Osteoblast (primary cell): ENCODE measurements at regions not wholly inside any gene's neighbourhood (a gene's known extent, or its start where the extent isn't known, plus 50 kb on each side); places are given as distances from the start of the nearest gene placed in this dataset.

ENCODE experiments used
- DNase-seq: peaks from one replicate; pipeline ENCODE4 v3.0.0; 2011; ENCODE audit warnings: low spot score, mixed read lengths; ENCODE audit not compliant: insufficient read length; ENCODE audit errors: missing footprints
- H2AFZ ChIP-seq: 2 replicates; pipeline ENCODE4 v1.6.0; 2011; ENCODE audit warnings: mild to moderate bottlenecking, low read length
- H3K27ac ChIP-seq: 2 replicates; pipeline ENCODE4 v1.5.1; 2011; ENCODE audit warnings: mild to moderate bottlenecking, low read depth, low read length, moderate library complexity
- H3K27me3 ChIP-seq: 2 replicates; pipeline ENCODE4 v1.6.0; 2012; ENCODE audit warnings: mild to moderate bottlenecking, control low read depth, inconsistent platforms, low read length, moderate library complexity; ENCODE audit not compliant: insufficient read depth
- H3K36me3 ChIP-seq: 2 replicates; pipeline ENCODE4 v1.5.1; 2011; ENCODE audit warnings: mild to moderate bottlenecking, low read length, control low read depth, moderate library complexity; ENCODE audit not compliant: insufficient read depth
- H3K4me1 ChIP-seq: 2 replicates; pipeline ENCODE4 v1.5.1; 2011; ENCODE audit warnings: mild to moderate bottlenecking, low read length, control low read depth, moderate library complexity; ENCODE audit not compliant: insufficient read depth
- H3K4me2 ChIP-seq: 2 replicates; pipeline ENCODE4 v1.6.0; 2011; ENCODE audit warnings: mild to moderate bottlenecking, low read length; ENCODE audit not compliant: insufficient read depth
- H3K4me3 ChIP-seq: fragments of 200-600 bp; sonication (generic); 3 replicates; pipeline ENCODE4 v1.5.1; 2012; ENCODE audit warnings: mild to moderate bottlenecking, low read length, inconsistent platforms; ENCODE audit not compliant: insufficient read depth
- H3K79me2 ChIP-seq: 2 replicates; pipeline ENCODE4 v1.6.0; 2012; ENCODE audit warnings: mild to moderate bottlenecking, low read length, control low read depth, inconsistent platforms; ENCODE audit not compliant: insufficient read depth
- H3K9me3 ChIP-seq: 2 replicates; pipeline ENCODE4 v1.5.1; 2011; ENCODE audit warnings: low read depth, low read length, control low read depth
- H4K20me1 ChIP-seq: 2 replicates; pipeline ENCODE4 v1.6.0; 2012; ENCODE audit warnings: mild to moderate bottlenecking, low read length, control low read depth; ENCODE audit not compliant: insufficient read depth
- CTCF ChIP-seq: IDR thresholded peaks from 2 replicates; pipeline ENCODE4 v1.5.1; 2011; ENCODE audit warnings: mild to moderate bottlenecking, low read depth, low read length, moderate library complexity; ENCODE audit errors: extremely low read depth

- H2AFZ ChIP-seq = no peak overlapping the region
- DNase-seq = no peak
These were observed 437.7 kb downstream of the SETD4 start for GRCh38 chr21:35622612-35623011.

GRCh38 chr21:35619184-35619583 is 441.1 kb downstream of the SETD4 start:
- no peaks in the 10 kb centered on the region for H3K36me3 ChIP-seq
- no peaks in the 10 kb centered on the region for H4K20me1 ChIP-seq
- no peak for TF ChIP-seq CTCF
- H3K4me1 ChIP-seq = peaks cover 12% of the 10 kb centered on the region
- no peaks in the 10 kb centered on the region for H3K79me2 ChIP-seq
- H3K9me3 ChIP-seq = no peaks in the 10 kb centered on the region
- DNase-seq = no peak
- H3K27me3 ChIP-seq = no peaks in the 10 kb centered on the region
- no peak overlapping the region for H3K4me2 ChIP-seq
- H3K4me3 ChIP-seq = no peak overlapping the region
- peak overlapping the region; percentile 33 for H3K27ac ChIP-seq
- H2AFZ ChIP-seq = no peak overlapping the region

More at GRCh38 chr21:35622612-35623011, 437.7 kb downstream of the SETD4 start:
- no peak overlapping the region for H3K27ac ChIP-seq
- no peaks in the 10 kb centered on the region for H3K27me3 ChIP-seq
- H4K20me1 ChIP-seq = no peaks in the 10 kb centered on the region
- peaks cover 7% of the 10 kb centered on the region for H3K4me1 ChIP-seq
- no peaks in the 10 kb centered on the region for H3K9me3 ChIP-seq
- no peak for TF ChIP-seq CTCF
- no peak overlapping the region for H3K4me3 ChIP-seq
- no peaks in the 10 kb centered on the region for H3K36me3 ChIP-seq
- H3K4me2 ChIP-seq = no peak overlapping the region
- no peaks in the 10 kb centered on the region for H3K79me2 ChIP-seq

GRCh38 chr21:35617491-35617890 is 442.8 kb downstream of the SETD4 start:
- Histone ChIP-seq H2AFZ (no peak overlapping the region), H3K36me3 (no peaks in the 10 kb centered on the region), H3K4me3 (no peak overlapping the region), H4K20me1 (no peaks in the 10 kb centered on the region), H3K27me3 (no peaks in the 10 kb centered on the region), H3K9me3 (no peaks in the 10 kb centered on the region), H3K4me1 (peaks cover 12% of the 10 kb centered on the region), H3K79me2 (no peaks in the 10 kb centered on the region), H3K27ac (no peak overlapping the region), H3K4me2 (no peak overlapping the region)
- no peak for DNase-seq
- TF ChIP-seq CTCF = no peak

DNA sequence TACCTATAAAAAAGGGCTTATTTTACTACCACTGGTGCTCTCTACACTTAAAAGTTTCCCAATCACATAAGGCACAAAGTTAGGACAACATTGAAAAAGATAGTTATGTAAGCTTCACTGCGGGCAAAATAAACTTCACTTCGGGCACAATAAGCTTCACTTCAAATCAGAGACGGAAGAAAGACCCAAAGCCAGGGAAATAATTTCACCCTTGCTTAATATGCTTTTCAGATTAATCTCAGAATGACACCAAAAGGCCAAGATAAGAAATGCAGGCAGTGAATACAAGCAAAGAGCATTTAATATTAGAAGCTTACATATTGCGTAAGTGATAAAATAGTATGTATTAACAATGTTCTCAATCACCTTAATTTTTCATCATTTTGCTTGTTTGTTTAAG is 444.2 kb downstream of the SETD4 start:
- Histone ChIP-seq H3K4me2 (peak overlapping the region; percentile 34), H2AFZ (peak overlapping the region; percentile 30)
- TF ChIP-seq CTCF = peak; percentile 61

More for the DNA sequence above, 444.2 kb downstream of the SETD4 start:
- Histone ChIP-seq H3K27me3 (no peaks in the 10 kb centered on the region), H4K20me1 (no peaks in the 10 kb centered on the region), H3K9me3 (no peaks in the 10 kb centered on the region), H3K4me3 (no peak overlapping the region), H3K27ac (peak overlapping the region; percentile 42), H3K36me3 (no peaks in the 10 kb centered on the region), H3K79me2 (no peaks in the 10 kb centered on the region), H3K4me1 (peaks cover 17% of the 10 kb centered on the region)
- DNase-seq = no peak
